NOMO-1 (cell line): ENCODE measurements at regions not wholly inside any gene's neighbourhood (a gene's known extent, or its start where the extent isn't known, plus 50 kb on each side); places are given as distances from the start of the nearest gene placed in this dataset.

Experiments
- DNase-seq, 2 experiments: peaks; one replicate each; lab custom pipeline; 2025; ENCODE audit not compliant: unreplicated experiment in 2 of 2; lab: John Stamatoyannopoulos, UW

DNA sequence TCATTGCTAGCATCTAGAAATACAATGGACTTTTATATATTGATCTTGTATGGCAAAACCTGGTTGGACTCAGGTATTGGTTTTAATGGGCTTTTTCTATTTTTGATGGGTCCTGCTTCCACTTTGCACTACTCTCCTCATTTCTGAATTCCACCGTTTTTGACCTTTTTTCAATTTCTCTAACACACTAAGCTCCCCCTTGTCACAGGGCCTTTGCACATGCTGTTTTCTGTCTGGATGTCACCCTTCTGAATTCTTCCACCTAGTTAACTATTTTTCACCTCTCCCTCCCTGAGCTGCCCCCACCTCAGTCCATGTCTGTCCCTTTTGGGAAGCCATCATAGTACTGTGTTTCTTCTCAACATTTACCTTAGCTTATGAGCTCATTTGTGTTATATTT, 112.7 kb upstream of the FRMD6 start:
- DNase-seq: no peak

DNA sequence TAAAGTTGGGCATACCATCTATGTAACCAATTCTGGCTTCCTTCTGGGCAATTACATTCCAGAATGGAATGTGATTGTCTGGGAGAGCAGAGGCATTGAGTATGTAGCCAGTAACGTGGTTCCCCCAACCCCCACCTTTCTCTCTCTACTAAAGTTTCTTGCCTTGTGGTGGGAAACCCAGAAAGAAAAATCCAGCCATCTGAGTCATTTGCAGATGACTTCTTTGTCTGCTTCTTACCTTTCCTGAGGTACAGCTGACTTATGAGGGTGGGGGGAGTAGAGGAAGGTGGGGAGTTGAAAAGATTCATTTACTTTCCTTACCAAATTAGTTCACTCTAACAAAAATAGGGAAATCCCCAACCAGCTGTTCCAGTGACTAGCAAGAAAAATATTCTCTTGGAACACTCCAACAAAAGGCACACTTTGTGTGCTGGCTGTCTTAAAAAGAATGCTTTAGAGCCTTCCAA, 112.1 kb upstream of the FRMD6 start:
- DNase-seq: no peak

DNA sequence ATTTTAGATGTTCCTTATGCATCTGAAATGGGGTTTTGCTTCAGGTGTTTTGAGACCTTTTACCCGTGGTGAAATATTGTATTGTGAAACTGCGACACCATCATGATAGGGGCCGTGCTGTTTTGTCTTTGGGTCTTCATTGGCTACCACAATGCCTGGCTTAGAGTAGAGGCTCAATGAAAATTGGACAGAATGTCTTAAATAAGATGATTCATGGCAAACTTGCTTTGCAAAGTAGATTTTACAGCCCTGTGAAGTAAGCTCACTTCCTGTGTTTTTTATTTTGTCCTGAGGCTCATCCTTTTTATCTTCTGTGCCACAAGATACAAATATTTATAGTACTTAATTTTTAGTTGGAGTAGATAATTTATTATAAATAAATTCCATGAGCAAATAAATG, 111.3 kb upstream of the FRMD6 start:
- DNase-seq: no peak

DNA sequence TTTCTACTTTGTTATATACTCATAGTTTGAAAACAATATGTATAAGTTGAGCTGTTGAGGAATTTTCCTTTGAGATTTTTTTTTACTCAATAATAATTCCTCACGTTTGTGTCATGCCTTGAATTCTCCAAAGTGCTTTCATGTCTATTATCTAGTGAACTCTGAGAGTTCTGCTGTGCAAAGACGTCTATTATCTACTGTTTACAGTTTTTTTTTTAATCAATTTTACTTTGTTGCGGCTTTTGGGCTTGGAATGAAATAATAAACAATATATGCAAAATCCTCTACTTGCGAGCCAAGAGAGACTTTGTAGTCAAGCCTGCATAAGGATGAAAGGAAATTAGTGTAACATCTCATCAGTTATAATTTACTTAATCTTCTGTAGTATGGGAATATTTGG, 107.2 kb upstream of the FRMD6 start:
- no peak for DNase-seq

DNA sequence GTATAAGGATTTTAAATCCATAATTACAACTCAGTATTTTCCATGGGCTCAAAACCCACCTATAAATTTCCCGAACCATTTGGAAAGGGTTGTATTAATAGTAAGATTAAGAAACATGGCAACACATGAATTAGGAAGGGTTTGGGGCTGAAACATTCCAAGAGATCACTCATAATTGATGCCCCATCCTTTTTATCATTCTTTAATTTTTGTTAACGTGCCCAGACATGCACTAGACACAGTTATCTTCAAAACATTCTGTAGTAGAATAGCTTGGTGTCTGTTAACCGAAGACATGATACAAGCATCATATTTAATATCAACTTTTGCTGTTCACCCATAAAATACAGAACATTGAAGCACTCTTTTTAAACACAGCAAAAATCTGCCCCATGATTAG, 106.8 kb upstream of the FRMD6 start:
- DNase-seq: no peak

DNA sequence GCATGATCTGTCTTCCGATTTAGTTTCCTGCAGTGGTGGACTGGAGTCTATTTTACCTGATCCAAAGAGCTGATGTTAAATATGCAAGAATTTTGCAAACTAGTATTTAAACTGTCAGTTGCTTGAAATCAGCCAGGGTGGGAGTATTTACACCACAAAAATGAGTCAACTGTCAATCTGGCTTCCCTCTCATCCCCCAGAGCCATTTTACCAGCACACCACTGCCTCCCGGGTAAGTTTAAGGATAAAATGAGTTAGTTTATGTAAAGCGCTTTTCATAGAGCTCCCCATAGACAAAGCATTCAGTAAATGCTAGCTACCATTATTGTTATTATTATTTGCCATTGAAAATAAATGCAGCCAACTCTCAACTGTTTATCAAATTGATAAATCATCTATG, 106.3 kb upstream of the FRMD6 start:
- no peak for DNase-seq

DNA sequence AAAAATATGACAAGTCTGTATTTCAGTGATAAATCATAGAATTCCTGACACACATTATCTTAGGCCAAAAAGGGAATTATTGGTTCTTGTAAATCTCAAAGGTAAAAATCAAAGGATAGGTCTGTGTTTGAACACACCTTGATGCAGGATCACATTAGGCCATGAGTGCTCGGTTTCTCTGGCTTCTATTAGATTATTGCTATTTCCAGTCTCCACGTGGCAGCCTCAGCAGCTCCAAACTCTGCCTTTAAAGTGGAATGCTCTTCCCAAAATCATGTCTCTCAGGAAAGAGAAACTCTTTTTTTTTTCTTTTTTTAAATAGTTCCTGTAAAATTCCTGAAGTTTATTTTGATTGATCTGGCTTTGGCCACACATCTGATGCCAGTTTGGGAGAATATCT, 105.6 kb upstream of the FRMD6 start:
- DNase-seq: no peak

DNA sequence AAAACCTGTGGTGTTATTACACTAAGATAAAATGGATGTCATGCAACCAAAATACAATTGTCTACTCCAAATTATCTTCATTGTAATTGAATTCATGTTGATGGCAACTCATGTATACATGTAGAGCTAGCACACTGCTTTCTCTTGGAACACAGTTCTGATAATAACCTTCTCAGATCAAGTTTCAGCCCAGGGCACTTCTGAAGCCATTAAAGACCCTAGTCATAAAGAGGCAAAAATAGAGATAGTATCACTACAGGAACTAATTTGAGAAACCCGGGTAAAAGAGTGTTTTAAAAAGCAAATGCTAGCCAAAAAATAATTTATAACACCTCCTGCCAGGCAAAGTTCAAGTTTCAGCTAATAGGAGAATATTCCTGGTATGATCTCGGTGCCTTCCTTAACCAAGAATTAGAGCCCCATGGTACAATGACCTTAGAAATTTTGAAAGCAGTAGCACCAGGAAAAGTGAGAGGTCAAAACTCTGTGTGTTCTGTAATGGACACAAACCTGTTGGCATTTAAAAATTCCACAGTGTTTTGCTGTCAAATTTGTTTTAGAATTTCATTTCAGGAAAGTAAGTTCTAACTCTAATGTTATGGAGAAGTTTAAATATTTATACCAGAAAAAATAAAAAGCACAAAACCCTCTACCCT, 105.0 kb upstream of the FRMD6 start:
- DNase-seq: no peak

DNA sequence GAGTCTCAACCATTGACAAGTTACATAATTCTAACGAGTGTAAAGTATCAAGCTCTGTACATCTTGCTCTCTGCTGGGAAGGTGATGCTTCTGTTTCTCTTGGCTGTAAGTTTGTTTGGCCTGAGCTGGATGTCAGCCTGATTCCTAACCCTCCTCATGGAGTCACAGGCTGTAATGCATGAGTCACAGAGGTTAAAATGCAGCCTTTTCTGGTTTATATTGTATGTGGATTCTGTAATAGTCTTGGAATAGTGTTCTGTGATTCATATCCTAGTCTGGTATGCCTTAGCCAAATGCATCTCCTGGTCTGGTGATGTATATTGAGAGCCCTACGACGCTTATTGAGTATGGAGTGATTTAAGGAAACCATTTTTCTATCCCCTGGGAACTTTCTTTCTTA, 104.5 kb upstream of the FRMD6 start:
- DNase-seq: no peak

DNA sequence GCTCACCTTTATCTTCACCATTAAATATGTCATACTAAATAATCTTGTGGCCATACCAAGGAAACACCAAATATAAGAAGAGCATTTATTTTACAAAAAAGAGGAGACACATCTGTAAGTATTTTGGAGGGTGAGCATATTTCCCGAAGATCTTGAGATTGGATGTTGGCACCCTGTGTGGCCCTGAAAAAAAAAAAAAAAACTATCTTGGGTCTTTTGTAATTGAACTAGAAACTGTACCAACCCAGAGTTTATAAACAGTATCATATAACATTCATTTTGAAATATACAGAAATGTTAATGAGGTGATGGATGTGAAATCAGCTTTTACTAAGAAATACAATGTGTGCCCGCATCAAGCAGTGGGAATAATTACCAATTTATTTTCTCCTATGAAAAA, 104.0 kb upstream of the FRMD6 start:
- no peak for DNase-seq

DNA sequence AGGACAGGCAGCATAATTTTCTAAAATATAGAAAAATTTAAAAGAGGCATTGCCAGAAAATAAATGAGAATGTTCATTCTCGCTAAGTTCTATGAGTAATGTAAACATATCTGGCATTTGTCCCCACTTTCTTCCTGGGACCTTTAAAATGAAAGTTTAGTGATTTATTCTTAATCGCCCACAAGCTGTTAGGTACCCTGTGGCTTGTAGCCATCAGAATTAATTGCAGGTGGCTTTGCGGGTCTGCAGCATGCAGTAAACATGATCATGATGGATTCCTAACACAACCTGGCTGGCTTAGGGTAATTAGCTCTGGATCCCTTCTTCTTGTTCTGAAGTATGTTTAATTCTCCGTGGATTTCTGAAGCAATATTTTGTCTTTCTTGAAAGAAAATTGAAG, 103.5 kb upstream of the FRMD6 start:
- no peak for DNase-seq

DNA sequence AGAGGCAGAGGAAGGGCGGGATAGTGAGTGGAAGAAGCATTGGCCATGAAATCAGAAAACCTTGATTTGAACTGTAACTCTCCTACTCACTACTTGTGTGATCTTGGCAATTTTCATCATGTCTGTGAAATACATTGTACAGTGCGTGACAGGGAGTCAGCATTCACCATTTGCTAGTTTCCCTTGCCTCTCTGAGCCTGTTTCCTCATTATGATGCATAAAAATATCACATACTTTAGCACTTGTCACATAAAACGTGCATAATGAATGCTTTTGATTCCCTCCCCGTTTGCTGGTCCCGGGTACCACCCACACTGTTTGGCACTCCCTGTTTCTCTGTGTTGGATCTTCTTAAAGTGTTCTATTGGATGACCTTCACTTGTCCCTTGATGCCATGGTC, 101.1 kb upstream of the FRMD6 start:
- DNase-seq: no peak

DNA sequence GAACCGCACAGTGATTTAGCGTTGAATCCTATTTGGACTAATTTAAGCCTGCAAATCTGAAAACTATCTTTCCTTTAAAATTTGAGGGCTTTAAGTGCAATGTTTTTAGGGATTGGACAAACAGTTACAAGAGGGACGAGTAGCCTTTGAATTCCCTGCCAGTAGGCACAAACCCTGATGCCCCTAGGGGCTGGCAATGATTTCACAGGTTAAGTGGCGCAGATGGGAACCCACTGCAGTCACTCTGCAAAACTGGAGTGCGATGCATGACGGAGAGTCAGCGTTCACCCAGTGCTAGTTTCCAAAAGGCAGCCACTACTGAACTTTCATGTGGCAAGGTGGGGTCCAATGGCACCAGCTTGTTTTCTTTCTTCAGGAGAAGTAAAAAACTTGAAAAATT, 99.4 kb upstream of the FRMD6 start:
- DNase-seq: no peak

DNA sequence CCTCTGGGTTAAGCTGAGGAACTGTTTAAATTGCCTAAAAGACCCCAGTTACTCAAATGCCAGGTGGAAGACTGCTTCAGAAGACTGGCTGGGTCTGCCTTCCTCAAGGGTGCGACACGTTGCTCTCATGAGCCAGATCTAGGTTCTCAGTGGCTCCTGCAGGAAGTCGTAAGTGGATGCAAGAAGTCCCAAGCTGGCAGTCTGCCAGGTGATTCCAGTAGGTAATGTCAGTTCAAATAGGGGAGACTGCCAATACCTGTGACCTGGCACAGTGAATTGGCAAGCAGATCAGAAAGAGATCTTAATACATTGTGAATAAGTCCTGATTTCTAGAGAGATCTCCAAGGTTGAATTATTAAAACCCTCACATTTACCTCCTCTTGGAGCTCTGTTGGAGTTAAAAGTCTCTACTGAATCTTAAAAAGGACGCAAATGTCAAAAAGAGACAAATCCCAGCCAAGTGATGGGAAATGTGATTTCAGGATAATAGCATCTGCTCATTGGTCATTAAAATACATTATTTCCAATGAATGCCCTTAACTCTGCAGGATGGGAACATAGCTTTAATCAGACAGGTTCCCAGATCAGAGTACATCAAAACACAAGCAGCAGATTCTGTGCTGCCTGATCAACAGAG, 98.8 kb upstream of the FRMD6 start:
- no peak for DNase-seq

DNA sequence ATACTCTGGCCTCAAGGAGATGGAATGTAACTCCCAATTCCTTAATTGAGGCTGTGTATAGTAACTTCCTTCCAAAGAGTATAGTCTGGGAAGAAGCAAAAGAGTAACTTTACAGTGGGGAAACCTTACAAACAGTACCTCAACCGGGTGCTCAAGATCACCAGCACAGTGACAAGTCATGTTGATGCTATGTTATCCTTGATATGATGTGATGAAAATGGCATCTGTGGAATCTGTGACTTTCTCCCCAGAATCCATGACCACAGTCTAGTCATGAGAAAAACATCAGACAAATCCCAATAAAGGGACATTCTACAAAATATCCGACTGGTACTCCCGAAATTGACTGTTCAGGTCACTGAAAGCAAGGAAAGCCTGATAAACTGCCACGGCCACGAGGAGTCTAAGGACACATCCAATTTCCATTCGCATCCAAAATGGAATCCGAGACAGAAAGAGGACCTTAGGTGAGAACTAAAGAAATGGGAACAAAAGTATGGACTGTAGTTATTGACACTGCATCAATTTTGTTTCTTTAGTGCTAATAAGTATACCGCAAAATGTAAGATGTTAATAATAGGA, 97.3 kb upstream of the FRMD6 start:
- DNase-seq: no peak

DNA sequence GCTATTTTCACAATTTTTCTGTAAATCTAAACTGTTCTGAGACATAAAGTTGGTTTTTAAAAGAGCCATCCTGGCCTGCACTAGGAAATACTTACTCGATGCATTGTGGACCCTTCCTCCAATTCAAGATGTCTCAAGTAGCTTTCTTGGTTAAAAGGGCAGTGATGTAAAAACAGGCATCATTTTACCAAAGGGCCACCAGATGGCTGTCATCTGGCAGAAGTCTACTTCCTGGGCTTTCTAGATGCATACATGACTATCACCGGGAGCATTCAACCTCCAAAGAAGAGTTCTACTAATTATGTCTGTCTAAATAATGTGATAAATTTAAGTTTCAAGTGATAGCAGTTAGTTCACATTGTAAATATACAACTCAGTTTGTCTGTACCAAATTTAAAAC, 96.8 kb upstream of the FRMD6 start:
- no peak for DNase-seq

DNA sequence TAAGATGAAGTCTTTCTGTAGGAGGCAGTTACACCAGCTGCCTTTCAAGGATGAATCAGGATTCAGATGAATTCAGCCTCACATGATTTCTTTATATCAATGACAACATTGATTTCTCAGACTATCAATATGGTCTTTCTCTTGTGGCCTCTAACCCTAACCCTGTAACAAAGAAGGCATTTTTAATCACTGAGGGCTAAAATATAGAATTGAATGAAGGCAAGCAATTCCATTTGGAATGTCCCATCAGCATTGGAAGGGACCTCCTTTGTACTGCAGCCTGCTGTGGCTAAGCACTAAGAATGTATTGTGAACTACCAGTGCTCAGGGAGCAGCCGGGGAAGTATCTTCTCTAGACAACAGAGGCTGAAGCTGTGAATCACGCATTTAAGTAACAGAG, 90.6 kb upstream of the FRMD6 start:
- no peak for DNase-seq

DNA sequence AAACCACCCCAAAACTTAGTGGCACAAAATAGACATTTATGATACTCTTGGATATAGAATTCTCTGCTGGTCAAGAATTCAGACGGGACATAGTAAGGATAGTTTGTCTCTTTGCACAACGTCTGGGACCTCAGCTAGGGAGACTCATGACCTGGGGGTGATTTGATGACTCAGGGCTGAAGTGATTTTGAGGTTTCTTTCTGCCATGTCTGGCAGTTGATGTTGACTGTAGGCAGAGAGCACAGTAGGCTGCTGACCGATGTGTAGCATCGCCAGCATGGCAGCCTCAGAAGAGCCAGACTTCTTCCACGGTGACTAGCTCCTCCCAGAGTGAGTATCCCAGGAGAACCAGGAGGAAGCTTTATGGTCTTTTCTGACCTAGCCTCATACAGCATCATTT, 88.9 kb upstream of the FRMD6 start:
- no peak for DNase-seq

DNA sequence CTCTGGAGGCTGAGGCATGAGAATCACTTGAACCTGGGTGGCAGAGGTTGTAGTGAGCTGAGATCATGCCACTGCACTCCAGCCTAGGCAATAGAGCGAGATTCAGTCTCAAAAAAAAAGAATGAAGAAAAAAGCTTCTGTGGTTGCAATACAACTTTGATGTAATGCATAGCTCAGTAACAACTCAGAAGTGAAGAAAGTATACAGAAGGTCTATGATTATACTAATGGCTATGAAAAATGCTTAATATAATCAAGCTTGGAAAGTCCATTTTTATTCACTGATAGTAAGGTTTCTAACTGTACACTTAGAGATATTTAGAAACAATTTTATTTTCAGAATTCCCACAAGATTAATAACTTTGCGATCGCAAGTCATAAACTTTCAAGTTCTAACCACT, 88.2 kb upstream of the FRMD6 start:
- DNase-seq: no peak

DNA sequence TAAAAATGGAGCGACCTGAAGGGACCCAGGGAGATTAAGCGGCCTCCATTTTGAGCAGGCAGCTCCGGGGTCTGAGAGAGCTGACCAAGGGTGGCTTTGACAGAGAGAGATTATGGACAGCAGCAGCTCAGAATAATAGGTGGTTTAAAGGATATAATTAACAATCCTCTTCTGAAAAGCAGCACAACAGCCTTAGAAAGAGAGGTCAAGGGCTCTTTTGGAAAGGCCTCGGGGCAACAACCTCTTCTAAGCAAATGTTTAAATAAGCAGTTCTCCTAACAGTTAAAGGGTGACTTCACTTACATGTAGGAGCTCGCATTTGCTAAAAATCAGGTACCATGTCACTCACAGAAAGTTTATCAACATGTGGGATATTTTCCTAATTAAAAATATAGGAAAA, 87.2 kb upstream of the FRMD6 start:
- DNase-seq: no peak

DNA sequence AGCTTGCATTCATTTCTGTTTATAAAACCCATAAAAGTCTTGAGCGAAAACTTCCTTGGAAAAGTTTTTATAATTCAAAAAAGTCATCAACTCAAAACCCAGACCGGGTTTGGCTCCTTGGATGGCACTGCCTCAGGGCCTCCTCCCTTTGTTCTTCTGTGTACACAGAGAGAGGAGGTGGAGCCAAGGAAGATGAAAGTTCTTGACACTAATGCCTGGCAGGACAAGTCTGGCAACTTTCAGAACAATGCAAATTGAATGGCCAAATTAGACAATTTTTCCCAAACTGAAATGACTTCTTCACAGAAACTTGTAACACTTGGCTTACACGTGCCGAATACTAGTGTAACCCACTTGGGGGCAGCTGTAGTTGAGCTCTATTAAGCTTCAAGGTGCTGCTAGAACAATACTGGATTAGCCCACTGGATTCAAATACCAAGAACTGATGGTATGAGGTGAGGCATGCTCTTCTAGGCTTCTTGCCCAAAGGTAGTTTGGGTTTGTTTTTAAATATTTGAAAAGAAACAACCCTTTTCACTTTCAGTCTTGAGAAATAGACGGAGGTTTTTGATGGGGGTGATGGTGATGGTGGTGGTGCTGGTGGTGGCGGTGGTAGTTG, 86.6 kb upstream of the FRMD6 start:
- no peak for DNase-seq
